Activated naive CD4-positive, alpha-beta T cell treated with anti-CD3 and anti-CD28 coated beads for 36 hours (primary cell): ENCODE measurements at regions not wholly inside any gene's neighbourhood (a gene's known extent, or its start where the extent isn't known, plus 50 kb on each side); places are given as distances from the start of the nearest gene placed in this dataset.

Experiments
- CTCF ChIA-PET: fragments of 350-600 bp; sonication (Branson Sonifier 250); formaldehyde crosslinking; loops from one replicate; lab custom pipeline; 2021; ENCODE audit warnings: antibody characterized with exemption; lab: Charles Lee
- DNase-seq: peaks from one replicate; pipeline ENCODE4 v3.0.0-alpha.2; 2020
- H3K27ac Mint-ChIP-seq: one replicate; pipeline ENCODE4 v1.8.0; 2021; ENCODE audit warnings: mild to moderate bottlenecking, mixed read lengths
- H3K27me3 Mint-ChIP-seq: one replicate; pipeline ENCODE4 v1.8.0; 2021; ENCODE audit warnings: low read depth, mixed read lengths
- H3K36me3 Mint-ChIP-seq: one replicate; pipeline ENCODE4 v1.8.0; 2021; ENCODE audit warnings: low read depth, mixed read lengths
- H3K4me1 Mint-ChIP-seq: one replicate; pipeline ENCODE4 v1.8.0; 2021; ENCODE audit warnings: low read depth, mixed read lengths
- H3K4me3 Mint-ChIP-seq: one replicate; pipeline ENCODE4 v1.8.0; 2021; ENCODE audit warnings: mild to moderate bottlenecking, moderate library complexity, mixed read lengths
- H3K9me3 Mint-ChIP-seq: one replicate; pipeline ENCODE4 v1.8.0; 2021; ENCODE audit warnings: mixed read lengths
- intact Hi-C: fragments of 100-400 bp; cut with micrococcal nuclease; formaldehyde crosslinking; loops from one replicate; pipeline ENCODE4 v1.15.1; 2023

DNA sequence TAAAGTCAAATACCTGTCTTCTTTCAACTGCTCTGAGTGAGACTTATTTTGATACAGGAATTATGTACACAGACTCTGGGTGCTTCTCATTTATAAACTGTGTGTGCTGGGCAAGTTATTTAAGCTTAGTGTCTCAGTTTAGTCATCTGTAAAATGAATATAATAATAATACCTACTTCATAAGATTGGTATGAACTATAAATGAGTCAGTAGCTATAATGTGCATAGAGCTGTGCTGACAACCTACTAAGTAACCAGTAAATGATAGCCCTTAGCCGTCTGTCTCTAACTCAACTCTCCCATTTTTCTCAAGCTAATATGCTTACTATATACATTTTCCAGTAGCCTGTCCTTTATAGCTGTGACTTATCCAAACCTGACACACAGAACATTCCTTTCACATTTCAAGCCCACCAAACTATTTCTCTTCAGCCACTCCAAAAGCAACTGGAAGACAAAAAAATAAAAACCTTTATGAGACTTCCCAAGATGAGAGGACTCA lies 319.8 kb downstream of the ETAA1 start:
- DNase-seq = no peak
- no peak overlapping the region for H3K4me3 Mint-ChIP-seq
- no peaks in the 10 kb centered on the region for H3K36me3 Mint-ChIP-seq
- CTCF ChIA-PET = no interaction called here
- no peak overlapping the region for H3K27ac Mint-ChIP-seq
- no peaks in the 10 kb centered on the region for H3K4me1 Mint-ChIP-seq
- H3K27me3 Mint-ChIP-seq = no peaks in the 10 kb centered on the region
- intact Hi-C loops = no loop called here
- H3K9me3 Mint-ChIP-seq = peaks cover 7% of the 10 kb centered on the region

DNA sequence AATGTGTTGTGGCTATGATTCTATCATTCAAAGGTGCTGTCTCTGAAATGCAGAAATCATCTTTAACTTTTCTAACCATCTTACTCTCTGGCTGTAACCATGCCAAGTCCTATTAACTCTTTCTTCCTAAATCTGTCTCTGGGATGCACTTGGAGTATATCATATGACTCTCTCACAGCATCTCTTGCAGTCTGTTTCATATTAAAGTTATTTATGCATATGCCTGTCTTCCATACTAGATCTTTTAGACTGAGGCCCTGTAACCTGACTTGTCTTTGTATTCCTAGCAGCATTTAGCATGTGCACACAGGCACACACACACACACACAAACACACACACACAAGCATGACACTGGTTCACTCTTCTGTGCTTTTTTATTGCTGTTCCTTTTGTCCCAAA lies 320.6 kb downstream of the ETAA1 start:
- DNase-seq = no peak
- CTCF ChIA-PET = no interaction called here
- intact Hi-C loops = no loop called here
- Mint-ChIP-seq H3K27ac (no peak overlapping the region), H3K27me3 (no peaks in the 10 kb centered on the region), H3K4me1 (no peaks in the 10 kb centered on the region), H3K4me3 (no peak overlapping the region), H3K9me3 (peaks cover 7% of the 10 kb centered on the region), H3K36me3 (no peaks in the 10 kb centered on the region)

DNA sequence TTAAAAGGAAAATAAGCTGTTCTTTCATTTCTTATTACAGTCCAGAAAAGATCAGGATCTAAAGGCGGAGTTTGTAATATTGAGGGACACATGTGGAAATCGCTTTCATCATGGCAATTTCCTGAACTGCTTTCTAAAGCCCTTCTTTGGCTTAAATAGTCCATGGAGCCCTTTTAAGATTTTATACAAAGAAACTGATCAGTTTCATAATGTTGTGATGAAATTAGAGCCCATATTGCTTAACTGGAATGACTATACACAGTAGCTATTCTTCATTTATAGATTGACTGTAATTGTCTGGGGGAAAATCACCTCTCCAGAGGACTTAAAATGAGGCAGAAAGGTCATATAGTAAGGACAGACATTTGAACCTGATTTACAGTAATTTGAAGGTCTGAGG lies 322.2 kb downstream of the ETAA1 start:
- H3K27ac Mint-ChIP-seq = no peak overlapping the region
- peaks cover 7% of the 10 kb centered on the region for H3K9me3 Mint-ChIP-seq
- CTCF ChIA-PET = no interaction called here
- H3K36me3 Mint-ChIP-seq = no peaks in the 10 kb centered on the region
- H3K4me3 Mint-ChIP-seq = no peak overlapping the region
- no peaks in the 10 kb centered on the region for H3K4me1 Mint-ChIP-seq
- intact Hi-C loops = no loop called here
- DNase-seq = no peak
- H3K27me3 Mint-ChIP-seq = peaks cover 4% of the 10 kb centered on the region

DNA sequence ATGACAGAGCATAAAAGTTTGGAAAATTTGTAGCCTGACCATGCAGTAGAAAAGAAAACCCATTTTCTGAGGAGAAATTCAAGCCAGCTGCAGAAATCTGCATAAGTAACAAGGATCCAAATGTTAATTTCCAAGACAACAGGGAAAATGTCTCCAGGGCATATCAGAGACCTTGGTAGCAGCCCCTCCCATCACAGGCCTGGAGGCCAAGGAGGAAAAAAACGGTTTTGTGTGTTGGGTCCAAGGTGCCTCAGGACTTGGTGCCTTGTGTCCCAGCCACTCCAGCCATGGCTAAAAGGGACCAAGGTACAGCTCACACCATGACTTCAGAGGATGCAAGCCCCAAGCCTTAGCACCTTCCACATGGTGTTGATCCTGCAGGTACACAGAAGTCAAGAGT lies 324.4 kb downstream of the ETAA1 start:
- Mint-ChIP-seq H3K27me3 (peaks cover 4% of the 10 kb centered on the region), H3K27ac (no peak overlapping the region), H3K36me3 (no peaks in the 10 kb centered on the region), H3K4me1 (no peaks in the 10 kb centered on the region), H3K9me3 (peaks cover 7% of the 10 kb centered on the region), H3K4me3 (no peak overlapping the region)
- CTCF ChIA-PET = no interaction called here
- no peak for DNase-seq
- intact Hi-C loops = no loop called here

DNA sequence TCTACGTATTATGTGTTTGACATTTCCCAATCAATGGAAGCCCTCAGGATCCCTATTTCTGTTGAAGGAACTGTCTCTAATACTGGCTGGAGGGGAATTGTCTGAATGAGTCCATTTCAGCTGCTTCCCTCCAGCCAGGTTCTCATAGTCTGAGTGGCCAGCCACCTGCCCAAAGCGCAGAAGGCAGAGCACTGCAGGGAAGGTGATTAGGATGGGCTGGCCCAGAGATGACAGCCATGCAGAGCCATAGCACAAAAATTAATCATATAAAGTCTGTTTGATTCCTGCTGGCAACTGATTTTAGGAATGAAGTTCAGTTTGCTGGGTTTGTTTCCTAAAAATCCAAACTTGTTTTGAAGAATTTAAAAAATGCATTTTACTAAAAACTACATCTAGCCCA lies 327.1 kb downstream of the ETAA1 start:
- no peaks in the 10 kb centered on the region for H3K4me1 Mint-ChIP-seq
- H3K9me3 Mint-ChIP-seq = peaks cover 7% of the 10 kb centered on the region
- no peak overlapping the region for H3K4me3 Mint-ChIP-seq
- H3K27me3 Mint-ChIP-seq = peaks cover 4% of the 10 kb centered on the region
- intact Hi-C loops = no loop called here
- H3K36me3 Mint-ChIP-seq = no peaks in the 10 kb centered on the region
- CTCF ChIA-PET = no interaction called here
- no peak overlapping the region for H3K27ac Mint-ChIP-seq
- DNase-seq = no peak

DNA sequence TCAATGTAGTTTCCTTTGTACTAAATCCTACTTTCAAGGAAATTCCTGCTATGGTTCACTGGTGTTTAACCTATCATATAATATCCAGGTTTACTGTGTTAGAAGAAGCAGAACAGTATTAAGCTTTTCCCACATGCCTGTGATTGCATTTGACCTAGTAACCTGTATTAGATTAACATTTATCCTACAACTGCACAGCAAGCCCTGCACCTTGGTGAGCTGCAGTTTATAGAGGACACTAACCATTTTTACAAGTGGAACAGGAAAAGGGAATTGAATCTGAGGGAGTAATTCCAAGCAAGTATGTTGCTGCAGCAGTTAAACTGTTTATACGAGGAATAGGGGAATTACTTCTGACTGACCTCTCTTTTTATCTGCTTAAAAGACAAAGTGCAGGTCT lies 328.6 kb downstream of the ETAA1 start:
- no peak for DNase-seq
- no peak overlapping the region for H3K4me3 Mint-ChIP-seq
- intact Hi-C loops = no loop called here
- H3K9me3 Mint-ChIP-seq = peaks cover 6% of the 10 kb centered on the region
- no peak overlapping the region for H3K27ac Mint-ChIP-seq
- H3K27me3 Mint-ChIP-seq = peaks cover 4% of the 10 kb centered on the region
- CTCF ChIA-PET = no interaction called here
- H3K36me3 Mint-ChIP-seq = no peaks in the 10 kb centered on the region
- no peaks in the 10 kb centered on the region for H3K4me1 Mint-ChIP-seq

DNA sequence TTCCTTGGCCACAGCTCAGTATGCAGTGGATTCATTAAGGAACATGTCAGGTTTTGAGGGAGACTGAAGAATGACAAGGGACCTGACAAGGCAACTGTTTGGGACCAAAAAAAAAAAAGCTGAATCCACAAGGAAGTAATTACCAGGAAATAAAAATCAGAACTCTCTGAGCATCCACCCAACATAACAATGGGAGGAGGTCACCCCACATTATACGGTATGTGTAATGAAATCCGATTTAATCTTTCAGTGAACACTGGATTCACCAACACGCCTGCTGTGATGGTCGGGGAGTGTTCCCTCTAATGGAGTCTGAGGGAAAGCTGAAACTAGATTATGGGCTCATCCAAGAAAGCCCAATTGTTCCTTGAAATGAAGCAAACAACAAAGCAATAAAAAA lies 329.3 kb downstream of the ETAA1 start:
- Mint-ChIP-seq H3K4me1 (no peaks in the 10 kb centered on the region), H3K27me3 (peaks cover 4% of the 10 kb centered on the region), H3K36me3 (no peaks in the 10 kb centered on the region), H3K4me3 (no peak overlapping the region), H3K9me3 (no peaks in the 10 kb centered on the region), H3K27ac (no peak overlapping the region)
- CTCF ChIA-PET = no interaction called here
- intact Hi-C loops = no loop called here
- DNase-seq = no peak

DNA sequence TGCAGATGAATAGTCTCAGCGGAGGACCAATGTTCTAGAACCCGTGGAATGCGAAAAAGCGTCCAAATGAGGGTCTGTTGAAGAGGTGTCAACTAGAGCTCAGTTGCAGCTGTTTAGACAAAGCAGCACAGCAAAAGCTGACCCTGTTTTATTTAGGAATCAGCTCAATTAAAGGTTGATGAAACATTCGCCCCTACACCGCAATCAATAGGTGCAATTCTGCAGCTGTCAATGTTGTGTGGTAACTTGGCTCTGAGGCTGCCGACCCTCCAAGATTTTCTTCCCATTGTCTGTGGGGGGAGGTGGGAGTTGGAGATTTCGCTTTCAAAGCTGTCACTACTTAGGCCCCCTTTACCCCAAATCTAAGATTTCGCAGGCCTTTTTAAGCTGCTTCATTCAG lies 330.0 kb downstream of the ETAA1 start:
- H3K27ac Mint-ChIP-seq = no peak overlapping the region
- CTCF ChIA-PET = no interaction called here
- H3K4me3 Mint-ChIP-seq = no peak overlapping the region
- no peaks in the 10 kb centered on the region for H3K36me3 Mint-ChIP-seq
- no peaks in the 10 kb centered on the region for H3K9me3 Mint-ChIP-seq
- intact Hi-C loops = no loop called here
- H3K27me3 Mint-ChIP-seq = peaks cover 4% of the 10 kb centered on the region
- H3K4me1 Mint-ChIP-seq = no peaks in the 10 kb centered on the region
- no peak for DNase-seq

DNA sequence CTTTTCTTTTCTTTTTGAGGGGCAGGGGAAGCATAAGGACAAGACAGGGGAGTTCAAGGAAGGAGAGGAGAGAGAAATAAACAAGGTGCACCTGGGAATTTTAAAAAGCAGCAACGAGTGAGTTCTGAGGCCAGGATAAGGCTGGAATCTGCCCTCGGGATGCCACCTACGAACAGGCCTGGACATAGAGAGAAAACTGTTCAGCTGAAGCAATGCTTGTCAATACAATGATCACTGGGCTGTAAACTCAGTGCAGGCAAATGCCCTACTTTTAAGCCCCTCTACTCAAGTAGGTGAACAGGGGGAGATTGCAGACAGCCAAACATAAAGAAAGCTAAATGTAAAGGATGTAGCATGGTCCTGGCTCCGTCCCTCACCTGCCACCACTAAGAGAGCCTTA lies 330.5 kb downstream of the ETAA1 start:
- CTCF ChIA-PET = no interaction called here
- Mint-ChIP-seq H3K36me3 (no peaks in the 10 kb centered on the region), H3K4me1 (no peaks in the 10 kb centered on the region), H3K4me3 (no peak overlapping the region), H3K27ac (no peak overlapping the region), H3K27me3 (peaks cover 4% of the 10 kb centered on the region), H3K9me3 (no peaks in the 10 kb centered on the region)
- intact Hi-C loops = no loop called here
- no peak for DNase-seq

DNA sequence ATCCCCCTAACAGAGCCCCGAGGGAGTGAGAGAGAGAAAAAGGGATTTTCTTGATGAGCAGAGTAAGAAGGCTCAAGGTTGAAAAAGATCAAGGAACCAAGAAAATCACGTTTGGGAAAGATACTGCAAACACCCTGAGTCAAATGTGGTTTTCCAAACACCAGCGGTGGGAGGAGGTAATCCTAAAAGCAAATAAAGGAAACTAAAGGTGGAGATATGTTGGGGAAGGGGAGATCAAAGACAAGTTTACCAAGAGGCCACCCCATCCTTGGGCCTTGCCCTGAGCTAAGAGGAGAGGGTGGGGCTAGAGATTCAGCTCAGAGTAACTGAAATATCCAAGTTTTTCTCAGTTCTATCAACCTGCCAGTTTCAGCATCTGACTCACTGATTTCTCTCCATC lies 332.3 kb downstream of the ETAA1 start:
- Mint-ChIP-seq H3K4me3 (no peak overlapping the region), H3K9me3 (no peaks in the 10 kb centered on the region), H3K27me3 (no peaks in the 10 kb centered on the region), H3K4me1 (no peaks in the 10 kb centered on the region), H3K36me3 (no peaks in the 10 kb centered on the region), H3K27ac (no peak overlapping the region)
- CTCF ChIA-PET = no interaction called here
- no peak for DNase-seq
- intact Hi-C loops = no loop called here

DNA sequence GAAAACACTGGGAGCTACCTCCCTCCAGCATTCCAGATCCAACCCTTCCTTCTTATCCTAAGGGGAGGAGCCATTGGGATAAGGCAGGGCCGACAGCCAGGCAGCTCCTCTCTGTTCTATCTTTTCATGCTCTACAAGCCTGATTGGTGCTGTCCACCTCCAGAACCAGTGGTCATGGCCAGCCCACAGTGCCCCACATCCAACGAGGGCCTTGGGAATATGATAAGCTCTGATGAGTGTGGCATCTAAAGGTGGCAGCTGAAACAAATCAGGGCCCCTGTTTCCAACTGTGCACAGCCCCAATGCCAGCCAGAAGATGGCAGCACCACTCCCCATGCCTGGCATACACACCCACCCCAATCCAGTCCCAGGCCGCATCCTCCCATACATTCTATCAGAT lies 329.3 kb downstream of the C1D start:
- CTCF ChIA-PET = interaction anchor here (1.4 kb wide), 1 partner anchor 24 kb away, joined by 3 read pairs; no protein-coding TSS in a partner anchor
- H3K27ac Mint-ChIP-seq = no peak overlapping the region
- no peaks in the 10 kb centered on the region for H3K4me1 Mint-ChIP-seq
- intact Hi-C loops = loop anchor here (1.0 kb wide), 1 partner anchor 298 kb away; no protein-coding TSS in a partner anchor
- peaks cover 2% of the 10 kb centered on the region for H3K9me3 Mint-ChIP-seq
- no peak overlapping the region for H3K4me3 Mint-ChIP-seq
- no peaks in the 10 kb centered on the region for H3K36me3 Mint-ChIP-seq
- H3K27me3 Mint-ChIP-seq = no peaks in the 10 kb centered on the region
- peak; percentile 16 for DNase-seq

DNA sequence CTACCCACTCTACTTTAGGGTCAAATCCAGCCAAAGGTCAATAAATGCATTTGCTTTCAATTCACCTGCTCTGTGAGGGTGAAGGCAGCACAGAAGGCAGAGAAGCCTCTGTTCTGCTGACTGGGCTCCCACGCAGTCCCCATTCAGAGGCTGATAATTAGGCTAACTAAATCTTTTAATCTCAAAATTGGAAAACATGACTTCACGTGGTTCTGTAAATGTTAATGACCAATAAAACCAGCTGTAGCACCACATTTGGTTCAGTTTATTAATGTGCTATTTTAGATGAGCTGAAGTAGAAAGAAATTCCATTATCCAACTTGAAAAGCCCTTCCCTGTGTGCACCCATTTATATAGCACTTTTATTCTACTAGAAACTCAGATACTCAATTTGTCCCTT lies 310.6 kb downstream of the C1D start:
- no peak overlapping the region for H3K27ac Mint-ChIP-seq
- H3K36me3 Mint-ChIP-seq = no peaks in the 10 kb centered on the region
- CTCF ChIA-PET = no interaction called here
- H3K4me1 Mint-ChIP-seq = no peaks in the 10 kb centered on the region
- H3K27me3 Mint-ChIP-seq = no peaks in the 10 kb centered on the region
- intact Hi-C loops = no loop called here
- DNase-seq = no peak
- H3K4me3 Mint-ChIP-seq = no peak overlapping the region
- no peaks in the 10 kb centered on the region for H3K9me3 Mint-ChIP-seq

DNA sequence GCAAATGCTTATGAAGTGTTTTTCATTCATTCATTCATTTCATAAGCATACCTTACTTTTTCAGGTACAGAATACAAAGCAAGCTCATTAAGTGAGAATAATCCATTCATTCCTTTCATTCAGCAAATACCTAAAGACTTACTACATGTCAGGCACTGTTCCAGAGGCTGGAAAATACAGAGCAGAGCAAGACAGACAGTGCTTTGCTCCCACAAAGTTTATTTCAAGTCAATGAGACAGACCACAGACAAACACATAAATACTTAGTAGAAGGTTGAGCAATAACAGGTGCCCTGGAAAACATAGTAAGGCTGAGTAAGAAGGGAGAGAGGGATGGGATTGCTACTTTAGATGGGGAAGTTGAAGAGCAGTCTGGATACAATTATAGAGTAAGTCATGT lies 309.8 kb downstream of the C1D start:
- Mint-ChIP-seq H3K27ac (no peak overlapping the region), H3K27me3 (no peaks in the 10 kb centered on the region), H3K4me3 (no peak overlapping the region), H3K9me3 (no peaks in the 10 kb centered on the region), H3K36me3 (no peaks in the 10 kb centered on the region), H3K4me1 (no peaks in the 10 kb centered on the region)
- intact Hi-C loops = no loop called here
- no peak for DNase-seq
- CTCF ChIA-PET = no interaction called here
